HFF-Myc (cell line): ENCODE measurements at regions not wholly inside any gene's neighbourhood (a gene's known extent, or its start where the extent isn't known, plus 50 kb on each side); places are given as distances from the start of the nearest gene placed in this dataset.

Experiments used
- DNase-seq: peaks from one replicate; pipeline ENCODE4 v3.0.0-alpha.2; 2011; ENCODE audit warnings: low read depth; ENCODE audit errors: extremely low read depth
- H3K4me3 ChIP-seq: replicated peaks from 2 replicates; pipeline ENCODE4 v1.5.1; 2011; ENCODE audit warnings: low read depth, mild to moderate bottlenecking, control low read depth, low read length
- TF ChIP-seq, protein P1 (sequence below): IDR thresholded peaks from 2 replicates; pipeline ENCODE4 v1.5.1; 2012; ENCODE audit warnings: mild to moderate bottlenecking, low read depth, low read length, control low read depth; ENCODE audit errors: missing control alignments

DNA sequence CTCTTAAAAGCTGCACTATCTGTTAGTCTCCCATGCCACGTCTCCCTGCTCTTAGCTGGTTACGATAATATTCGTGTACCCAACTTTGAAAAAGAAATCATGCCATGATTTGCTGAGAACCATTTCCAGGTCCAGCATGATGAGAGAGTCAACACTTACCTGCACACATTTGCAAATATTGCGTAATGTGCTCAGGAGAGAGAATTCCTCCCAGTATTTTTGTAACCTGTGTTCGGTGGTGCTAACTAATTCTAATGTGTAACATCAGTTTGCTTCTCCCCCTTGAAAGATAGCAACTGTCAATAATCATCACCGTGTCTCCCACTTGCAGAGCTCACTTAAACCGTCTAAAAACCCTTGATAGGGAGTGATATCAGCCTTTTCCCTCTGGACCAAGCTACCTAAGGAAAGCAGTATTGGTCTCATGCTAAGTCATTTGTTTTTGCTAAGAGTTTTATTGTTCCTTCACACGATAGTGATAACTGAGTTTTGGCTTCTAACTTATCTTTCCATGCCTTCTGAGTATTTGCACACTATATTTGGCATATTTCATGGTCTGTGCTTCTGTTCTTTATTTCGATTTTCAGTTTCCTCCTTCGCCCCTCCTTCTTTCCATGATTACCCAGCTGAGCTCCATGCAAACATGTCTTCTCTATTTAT, 61.1 kb upstream of the IRF2BP2 start:
- no peak overlapping the region for H3K4me3 ChIP-seq
- TF ChIP-seq, protein P1, sequence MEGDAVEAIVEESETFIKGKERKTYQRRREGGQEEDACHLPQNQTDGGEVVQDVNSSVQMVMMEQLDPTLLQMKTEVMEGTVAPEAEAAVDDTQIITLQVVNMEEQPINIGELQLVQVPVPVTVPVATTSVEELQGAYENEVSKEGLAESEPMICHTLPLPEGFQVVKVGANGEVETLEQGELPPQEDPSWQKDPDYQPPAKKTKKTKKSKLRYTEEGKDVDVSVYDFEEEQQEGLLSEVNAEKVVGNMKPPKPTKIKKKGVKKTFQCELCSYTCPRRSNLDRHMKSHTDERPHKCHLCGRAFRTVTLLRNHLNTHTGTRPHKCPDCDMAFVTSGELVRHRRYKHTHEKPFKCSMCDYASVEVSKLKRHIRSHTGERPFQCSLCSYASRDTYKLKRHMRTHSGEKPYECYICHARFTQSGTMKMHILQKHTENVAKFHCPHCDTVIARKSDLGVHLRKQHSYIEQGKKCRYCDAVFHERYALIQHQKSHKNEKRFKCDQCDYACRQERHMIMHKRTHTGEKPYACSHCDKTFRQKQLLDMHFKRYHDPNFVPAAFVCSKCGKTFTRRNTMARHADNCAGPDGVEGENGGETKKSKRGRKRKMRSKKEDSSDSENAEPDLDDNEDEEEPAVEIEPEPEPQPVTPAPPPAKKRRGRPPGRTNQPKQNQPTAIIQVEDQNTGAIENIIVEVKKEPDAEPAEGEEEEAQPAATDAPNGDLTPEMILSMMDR = no peak
- no peak for DNase-seq

DNA sequence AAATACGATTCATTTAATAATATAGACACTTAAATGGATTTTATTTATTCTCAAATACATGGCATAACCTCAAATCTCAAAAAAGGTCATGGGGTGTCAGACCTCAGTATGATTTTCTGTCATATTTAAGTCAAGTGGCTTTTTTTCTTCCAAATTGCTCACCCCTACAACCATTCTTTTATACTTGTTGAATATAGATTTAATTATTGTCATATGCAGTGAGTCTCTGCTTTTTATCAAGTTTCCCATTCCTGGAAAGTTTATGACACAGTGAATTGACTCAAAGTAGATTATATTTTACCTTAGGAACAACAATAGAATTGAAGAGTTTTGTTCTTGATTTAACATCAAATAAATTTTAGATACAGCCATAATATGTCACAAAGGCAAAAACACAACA, 59.5 kb upstream of the IRF2BP2 start:
- H3K4me3 ChIP-seq = no peak overlapping the region
- TF ChIP-seq, protein P1 = no peak
- no peak for DNase-seq

DNA sequence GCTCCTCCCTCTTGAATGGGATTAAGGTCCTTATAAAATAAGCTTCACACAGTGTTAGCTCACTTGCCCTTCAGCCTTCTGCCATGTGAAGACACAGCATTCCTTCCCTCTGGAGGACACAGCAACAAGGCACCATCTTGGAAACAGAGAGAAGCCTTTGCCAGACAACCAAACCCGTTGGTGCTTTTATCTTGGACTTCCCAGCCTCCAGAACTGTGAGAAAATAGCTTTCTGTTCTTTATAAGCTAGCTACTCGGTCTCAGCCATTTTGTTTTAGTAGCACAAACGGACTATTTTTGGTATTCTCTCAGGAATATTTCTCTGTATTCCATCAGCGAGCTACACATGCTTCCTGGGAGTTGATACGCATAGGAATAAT, 58.6 kb upstream of the IRF2BP2 start:
- TF ChIP-seq, protein P1 = no peak
- H3K4me3 ChIP-seq = no peak overlapping the region
- DNase-seq = no peak

DNA sequence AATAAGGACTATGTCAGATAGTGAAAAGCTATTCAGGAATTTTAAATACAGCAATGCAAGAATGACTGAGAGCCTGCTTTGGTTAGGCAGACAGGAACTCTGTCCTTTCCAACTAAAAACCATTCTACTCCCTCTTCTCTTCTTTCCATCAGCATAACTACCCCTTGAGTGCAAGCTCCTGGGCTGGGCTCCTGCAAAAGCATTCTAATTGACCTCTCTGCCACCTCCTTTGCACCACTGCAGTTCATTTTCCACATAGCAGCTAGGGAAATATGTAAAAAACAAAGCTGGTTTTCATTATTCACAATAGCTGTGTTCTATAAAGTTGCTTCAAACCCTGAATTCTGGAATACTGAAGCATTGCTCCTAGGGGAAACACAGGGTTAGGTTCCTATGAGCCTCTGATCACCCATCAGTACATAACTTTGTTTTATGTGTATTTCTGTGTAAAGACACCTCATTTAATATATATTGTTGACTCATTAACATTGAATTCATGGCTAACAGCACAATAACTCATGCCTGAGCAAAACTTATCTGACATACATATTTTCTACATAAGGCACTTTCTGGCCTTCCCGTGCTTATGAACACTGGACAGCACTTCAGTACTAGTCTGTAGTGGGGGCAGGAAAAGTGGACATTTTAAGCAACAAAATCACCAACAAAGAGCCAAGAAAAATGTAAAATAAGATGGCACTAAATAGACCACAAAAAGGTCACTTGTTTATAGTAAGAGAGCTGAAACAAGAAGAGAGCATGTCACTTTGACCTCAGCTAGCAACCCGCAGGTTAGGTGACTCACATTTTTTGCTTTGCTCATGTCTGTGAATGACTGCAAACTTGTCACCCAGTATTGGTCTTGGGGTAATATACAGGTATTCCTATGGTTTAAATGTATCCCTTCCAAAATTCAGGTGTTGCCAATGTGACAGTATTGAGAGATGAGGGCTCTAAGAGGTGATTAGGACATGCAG, 57.9 kb upstream of the IRF2BP2 start:
- TF ChIP-seq, protein P1 = no peak
- no peak for DNase-seq
- no peak overlapping the region for H3K4me3 ChIP-seq

DNA sequence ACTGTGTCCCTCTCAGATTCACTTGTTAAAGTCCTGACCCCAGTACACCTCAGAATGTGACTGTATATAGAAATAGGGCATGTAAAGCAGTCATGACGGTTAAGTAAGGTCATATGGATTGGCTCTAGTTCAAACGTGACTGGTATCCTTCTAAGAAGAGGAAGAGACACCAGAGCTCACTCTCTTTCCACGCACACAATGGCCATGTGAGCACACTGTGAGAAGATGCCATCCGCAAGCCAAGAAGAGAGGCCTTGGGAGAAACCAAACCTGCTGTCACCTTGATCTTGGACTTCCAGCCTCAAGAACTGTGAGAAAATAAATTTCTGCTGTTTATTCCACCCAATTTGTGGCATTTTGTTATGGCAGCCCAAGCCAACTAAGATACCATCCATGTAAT, 56.8 kb upstream of the IRF2BP2 start:
- TF ChIP-seq, protein P1 = no peak
- H3K4me3 ChIP-seq = no peak overlapping the region
- no peak for DNase-seq

DNA sequence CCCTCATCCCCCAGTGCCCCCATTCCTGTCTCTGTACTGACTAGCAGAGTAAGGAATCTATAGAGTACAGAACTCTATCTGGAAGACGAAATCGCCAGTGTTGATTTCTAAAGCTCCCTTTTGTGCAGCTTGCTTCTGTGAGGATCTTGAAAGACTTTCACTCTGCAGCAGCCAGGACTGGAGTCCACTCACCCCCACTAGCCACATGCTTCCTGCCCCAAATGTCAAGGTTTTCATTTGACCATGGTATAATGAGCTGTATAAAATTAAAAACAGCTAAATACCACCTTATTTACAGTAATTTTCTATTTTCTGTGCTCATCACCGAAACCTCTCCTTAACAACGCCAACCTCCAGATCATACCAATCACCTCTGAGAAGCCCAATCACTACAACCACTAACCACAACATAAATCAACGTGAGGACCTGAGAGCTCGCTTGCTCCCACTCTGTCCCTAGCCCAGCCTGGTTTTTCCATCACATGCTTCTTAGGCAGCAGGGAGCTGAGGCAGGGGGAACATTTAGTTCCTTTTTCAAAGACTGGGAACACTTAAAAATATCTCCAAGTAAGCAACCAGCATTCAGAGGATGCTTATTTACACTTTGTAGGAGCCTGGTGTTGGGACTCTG, 56.1 kb upstream of the IRF2BP2 start:
- no peak overlapping the region for H3K4me3 ChIP-seq
- no peak for DNase-seq
- TF ChIP-seq, protein P1 = no peak
